ENCODE measurements at regions not wholly inside any gene's neighbourhood (a gene's known extent, or its start where the extent isn't known, plus 50 kb on each side); places are given as distances from the start of the nearest gene placed in this dataset.

DNA sequence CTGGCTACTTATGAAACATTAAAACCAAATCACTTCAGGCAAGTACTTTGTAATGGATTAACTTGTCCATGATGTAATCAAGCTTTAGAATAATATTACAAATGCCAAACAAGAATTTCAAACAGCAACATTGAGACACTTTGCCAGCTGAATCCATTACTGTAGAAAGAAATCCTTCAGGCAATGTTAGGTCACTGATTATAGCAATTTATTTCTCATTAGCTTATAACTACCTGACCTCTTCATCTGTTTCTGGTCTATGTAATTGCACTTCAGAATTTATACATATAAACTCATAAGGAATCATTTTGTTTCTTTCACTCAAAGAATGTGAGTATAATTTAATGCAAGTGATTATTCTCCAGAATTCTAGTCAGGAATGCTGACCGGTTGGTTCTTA lies 692.6 kb upstream of the TMEFF2 start:
- Histone ChIP-seq H3K9me3 (ENCODE audit: control insufficient read depth in 2 of 3, insufficient read depth in 1 of 3, low read length in 3 of 3) (no peaks in the 10 kb centered on the region), H3K36me3 (ENCODE audit: control insufficient read depth in 2 of 3, insufficient read depth in 3 of 3, low read length in 3 of 3) (no peaks in the 10 kb centered on the region), H3K4me1 (ENCODE audit: control insufficient read depth in 2 of 3, insufficient read depth in 2 of 3, low read depth in 1 of 3, low read length in 3 of 3) (no peaks in the 10 kb centered on the region), H3K27me3 (ENCODE audit: control insufficient read depth, insufficient read depth, low read length) (no peaks in the 10 kb centered on the region), H3K27ac (ENCODE audit: low read depth in 2 of 2, low read length in 2 of 2) (no peak overlapping the region), H3K4me3 (ENCODE audit: low read length in 3 of 3) (no peak overlapping the region), H3K9ac (ENCODE audit: low read length in 3 of 3) (no peak overlapping the region)
- intact Hi-C loops (cut with DNase I) = no loop called here
- TF ChIP-seq, protein P1, sequence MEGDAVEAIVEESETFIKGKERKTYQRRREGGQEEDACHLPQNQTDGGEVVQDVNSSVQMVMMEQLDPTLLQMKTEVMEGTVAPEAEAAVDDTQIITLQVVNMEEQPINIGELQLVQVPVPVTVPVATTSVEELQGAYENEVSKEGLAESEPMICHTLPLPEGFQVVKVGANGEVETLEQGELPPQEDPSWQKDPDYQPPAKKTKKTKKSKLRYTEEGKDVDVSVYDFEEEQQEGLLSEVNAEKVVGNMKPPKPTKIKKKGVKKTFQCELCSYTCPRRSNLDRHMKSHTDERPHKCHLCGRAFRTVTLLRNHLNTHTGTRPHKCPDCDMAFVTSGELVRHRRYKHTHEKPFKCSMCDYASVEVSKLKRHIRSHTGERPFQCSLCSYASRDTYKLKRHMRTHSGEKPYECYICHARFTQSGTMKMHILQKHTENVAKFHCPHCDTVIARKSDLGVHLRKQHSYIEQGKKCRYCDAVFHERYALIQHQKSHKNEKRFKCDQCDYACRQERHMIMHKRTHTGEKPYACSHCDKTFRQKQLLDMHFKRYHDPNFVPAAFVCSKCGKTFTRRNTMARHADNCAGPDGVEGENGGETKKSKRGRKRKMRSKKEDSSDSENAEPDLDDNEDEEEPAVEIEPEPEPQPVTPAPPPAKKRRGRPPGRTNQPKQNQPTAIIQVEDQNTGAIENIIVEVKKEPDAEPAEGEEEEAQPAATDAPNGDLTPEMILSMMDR (IDR thresholded peaks at IDR 0.05; ENCODE audit: borderline replicate concordance, extremely low read depth, insufficient read depth) = no peak
- FAIRE-seq (peak; percentile 63), DNase-seq (peak in 2 of 5 donors; percentile 67 to 79)

DNA sequence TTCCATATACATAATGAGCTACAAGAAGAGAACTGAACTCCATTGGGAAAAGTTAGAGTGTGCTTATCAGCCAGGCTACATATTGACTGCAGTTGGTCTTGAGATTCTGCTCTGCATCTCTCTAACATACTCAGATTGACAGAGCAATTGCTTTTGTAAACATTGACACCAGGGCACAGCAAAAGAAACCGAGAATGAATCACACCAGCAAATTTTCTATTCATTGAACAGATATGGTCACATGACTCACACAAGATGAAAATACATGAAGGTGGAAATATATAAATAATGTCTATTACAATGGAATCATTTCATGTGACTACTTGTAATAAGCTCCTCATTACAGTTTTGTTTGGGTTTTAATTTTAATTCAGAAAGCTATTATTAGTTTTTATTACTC lies 691.9 kb upstream of the TMEFF2 start:
- FAIRE-seq (no peak), DNase-seq (no peak)
- no peaks in the 10 kb centered on the region for H3K27me3 ChIP-seq (ENCODE audit: control insufficient read depth, insufficient read depth, low read length)
- intact Hi-C loops (cut with DNase I) = no loop called here
- H3K4me3 ChIP-seq (ENCODE audit: low read length in 3 of 3) = no peak overlapping the region
- TF ChIP-seq, protein P1 (IDR thresholded peaks at IDR 0.05; ENCODE audit: borderline replicate concordance, extremely low read depth, insufficient read depth) = no peak
- H3K36me3 ChIP-seq (ENCODE audit: control insufficient read depth in 2 of 3, insufficient read depth in 3 of 3, low read length in 3 of 3) = no peaks in the 10 kb centered on the region
- H3K27ac ChIP-seq (ENCODE audit: low read depth in 2 of 2, low read length in 2 of 2) = no peak overlapping the region
- no peaks in the 10 kb centered on the region for H3K4me1 ChIP-seq (ENCODE audit: control insufficient read depth in 2 of 3, insufficient read depth in 2 of 3, low read depth in 1 of 3, low read length in 3 of 3)
- H3K9me3 ChIP-seq (ENCODE audit: control insufficient read depth in 2 of 3, insufficient read depth in 1 of 3, low read length in 3 of 3) = no peaks in the 10 kb centered on the region
- H3K9ac ChIP-seq (ENCODE audit: low read length in 3 of 3) = no peak overlapping the region

DNA sequence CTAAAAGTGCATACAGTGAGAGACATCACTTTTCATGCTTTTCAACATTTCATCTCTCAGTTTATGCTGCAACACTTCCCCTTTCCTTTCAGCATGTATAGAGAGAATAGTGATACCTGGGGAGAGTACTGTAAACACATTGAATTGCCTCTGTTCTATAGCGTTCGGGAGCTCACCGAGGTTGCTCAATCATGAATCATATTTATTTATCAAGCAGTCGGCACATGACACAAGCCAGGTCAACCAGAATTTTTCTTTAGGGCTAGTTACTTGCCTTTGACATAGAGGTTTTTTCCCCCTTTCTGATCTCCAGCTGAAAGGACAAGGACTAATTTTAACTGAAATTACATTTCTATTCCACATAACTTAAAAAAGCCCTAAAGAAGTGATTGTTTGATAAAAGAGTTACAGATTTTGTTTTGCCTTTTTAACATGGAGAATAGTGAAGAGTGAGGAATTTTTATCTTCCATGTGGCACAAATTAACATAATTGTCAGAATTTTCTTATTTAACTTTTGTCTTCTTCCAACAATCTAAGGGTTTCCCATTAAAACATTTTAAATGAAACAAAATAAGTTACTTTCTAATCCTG lies 690.9 kb upstream of the TMEFF2 start:
- H3K27ac ChIP-seq (ENCODE audit: low read depth in 2 of 2, low read length in 2 of 2) = no peak overlapping the region
- DNase-seq (no peak), FAIRE-seq (no peak)
- H3K4me1 ChIP-seq (ENCODE audit: control insufficient read depth in 2 of 3, insufficient read depth in 2 of 3, low read depth in 1 of 3, low read length in 3 of 3) = no peaks in the 10 kb centered on the region
- no peaks in the 10 kb centered on the region for H3K27me3 ChIP-seq (ENCODE audit: control insufficient read depth, insufficient read depth, low read length)
- TF ChIP-seq, protein P1 (IDR thresholded peaks at IDR 0.05; ENCODE audit: borderline replicate concordance, extremely low read depth, insufficient read depth) = no peak
- H3K9ac ChIP-seq (ENCODE audit: low read length in 3 of 3) = no peak overlapping the region
- no peak overlapping the region for H3K4me3 ChIP-seq (ENCODE audit: low read length in 3 of 3)
- intact Hi-C loops (cut with DNase I) = no loop called here
- H3K9me3 ChIP-seq (ENCODE audit: control insufficient read depth in 2 of 3, insufficient read depth in 1 of 3, low read length in 3 of 3) = no peaks in the 10 kb centered on the region
- H3K36me3 ChIP-seq (ENCODE audit: control insufficient read depth in 2 of 3, insufficient read depth in 3 of 3, low read length in 3 of 3) = no peaks in the 10 kb centered on the region

DNA sequence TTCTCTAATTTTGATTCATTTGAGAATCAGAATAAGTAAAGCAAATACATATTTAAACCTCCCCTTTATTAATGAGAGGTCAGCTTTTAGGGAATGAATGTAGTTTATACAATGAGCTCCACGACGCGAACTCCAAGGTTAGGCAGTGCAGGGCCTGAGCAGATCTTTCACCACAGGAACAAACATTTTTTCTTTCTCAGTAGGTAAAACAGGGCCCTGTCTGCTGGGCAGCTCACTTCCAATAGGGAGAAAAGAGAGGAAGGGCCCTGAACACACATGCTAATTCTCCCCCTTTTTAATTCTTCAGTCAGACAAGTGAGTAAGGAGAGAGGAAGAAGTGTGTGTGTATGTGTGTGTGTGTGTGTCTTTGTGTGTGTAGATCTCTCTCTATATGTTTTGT lies 682.4 kb upstream of the TMEFF2 start:
- Histone ChIP-seq H3K27me3 (ENCODE audit: control insufficient read depth, insufficient read depth, low read length) (no peaks in the 10 kb centered on the region), H3K4me1 (ENCODE audit: control insufficient read depth in 2 of 3, insufficient read depth in 2 of 3, low read depth in 1 of 3, low read length in 3 of 3) (no peaks in the 10 kb centered on the region), H3K9me3 (ENCODE audit: control insufficient read depth in 2 of 3, insufficient read depth in 1 of 3, low read length in 3 of 3) (no peaks in the 10 kb centered on the region), H3K9ac (ENCODE audit: low read length in 3 of 3) (no peak overlapping the region), H3K36me3 (ENCODE audit: control insufficient read depth in 2 of 3, insufficient read depth in 3 of 3, low read length in 3 of 3) (no peaks in the 10 kb centered on the region), H3K27ac (ENCODE audit: low read depth in 2 of 2, low read length in 2 of 2) (no peak overlapping the region), H3K4me3 (ENCODE audit: low read length in 3 of 3) (no peak overlapping the region)
- intact Hi-C loops (cut with DNase I) = no loop called here
- DNase-seq (no peak), FAIRE-seq (no peak)
- TF ChIP-seq, protein P1 (IDR thresholded peaks at IDR 0.05; ENCODE audit: borderline replicate concordance, extremely low read depth, insufficient read depth) = no peak
